HG02885 (cell line): ENCODE measurements at regions not wholly inside any gene's neighbourhood (a gene's known extent, or its start where the extent isn't known, plus 50 kb on each side); places are given as distances from the start of the nearest gene placed in this dataset.
"Not testable (repeated sequence)": the region's sequence is repeated elsewhere in the genome, so short reads cannot be mapped to it uniquely, and the experiment has no call there.

Experiments
- ATAC-seq: cut with Tn5 transposase; IDR thresholded peaks from one replicate; pipeline ENCODE4 v1.9.1; 2021; ENCODE audit warnings: mild to moderate bottlenecking; ENCODE audit not compliant: unreplicated experiment, poor library complexity

DNA sequence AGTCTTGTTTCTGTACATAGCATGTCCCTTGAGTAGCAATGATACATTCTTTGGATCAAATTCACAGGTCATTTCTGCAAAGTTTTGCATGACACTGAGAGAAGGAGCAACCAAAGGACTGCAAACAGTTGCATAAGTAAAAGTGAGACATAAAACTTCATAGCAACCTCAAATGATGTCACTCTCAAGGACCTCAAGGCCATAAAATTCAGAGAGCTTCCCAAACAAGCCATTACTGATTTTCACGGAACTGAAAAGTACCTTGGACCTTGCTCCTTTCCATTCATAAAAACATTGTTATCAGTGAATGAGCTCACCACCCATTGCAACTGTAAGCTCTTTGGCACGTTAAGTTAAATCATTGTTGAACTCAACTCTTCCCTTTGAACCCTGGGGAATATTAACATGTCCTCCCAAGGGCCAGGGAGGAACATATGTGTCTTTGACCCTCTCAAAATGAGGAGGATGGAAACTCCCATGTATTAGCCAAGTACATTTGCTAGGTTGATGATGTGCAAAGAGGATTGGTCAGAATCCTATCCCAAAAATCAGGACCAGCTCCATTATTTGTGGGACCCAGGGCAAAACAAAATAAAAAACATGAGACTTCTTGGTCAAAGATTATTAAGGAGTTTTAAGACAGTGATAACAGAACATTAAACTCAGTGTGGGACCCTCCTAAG, 275.0 kb upstream of the DYNLRB2 start:
- no peak for ATAC-seq

DNA sequence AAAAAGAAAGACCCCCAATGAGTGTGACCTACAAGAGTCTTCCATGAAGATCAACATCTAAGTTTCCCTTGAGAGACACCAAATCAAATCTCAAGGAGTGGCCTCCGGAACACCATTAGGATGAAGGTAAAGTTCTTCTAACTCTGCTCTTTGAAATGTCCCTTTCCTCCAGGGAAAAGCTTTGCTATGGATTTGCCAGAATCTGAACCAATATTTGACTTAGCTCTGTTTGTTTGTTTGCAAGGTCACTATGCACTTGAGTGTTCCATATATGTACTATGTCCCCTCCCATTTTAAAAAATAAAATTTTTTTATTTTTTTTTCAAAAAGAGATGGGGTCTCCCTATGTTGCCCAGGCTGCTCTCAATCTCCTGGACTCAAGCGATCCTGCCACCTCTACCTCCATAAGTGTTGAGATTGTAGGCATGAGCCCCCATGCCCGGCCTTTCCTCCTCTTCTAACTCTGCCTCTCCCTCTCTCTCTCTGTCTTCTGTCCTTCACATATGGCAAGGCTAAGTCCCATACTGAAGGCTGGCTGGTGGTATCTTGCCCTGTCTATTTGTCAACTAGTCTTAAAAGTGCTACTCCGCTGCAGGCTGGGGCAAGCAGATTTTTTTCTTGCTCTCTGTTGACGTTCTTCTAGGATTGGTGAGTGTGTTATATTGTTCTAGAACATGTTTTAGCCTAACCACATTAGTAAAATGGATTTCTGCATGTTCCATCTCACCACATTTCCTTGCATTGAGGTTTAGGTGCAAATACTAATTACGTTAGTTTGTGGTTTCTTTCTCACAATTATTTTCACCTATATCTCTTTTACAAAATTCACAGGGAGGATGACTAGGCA, 276.7 kb upstream of the DYNLRB2 start:
- no peak for ATAC-seq

DNA sequence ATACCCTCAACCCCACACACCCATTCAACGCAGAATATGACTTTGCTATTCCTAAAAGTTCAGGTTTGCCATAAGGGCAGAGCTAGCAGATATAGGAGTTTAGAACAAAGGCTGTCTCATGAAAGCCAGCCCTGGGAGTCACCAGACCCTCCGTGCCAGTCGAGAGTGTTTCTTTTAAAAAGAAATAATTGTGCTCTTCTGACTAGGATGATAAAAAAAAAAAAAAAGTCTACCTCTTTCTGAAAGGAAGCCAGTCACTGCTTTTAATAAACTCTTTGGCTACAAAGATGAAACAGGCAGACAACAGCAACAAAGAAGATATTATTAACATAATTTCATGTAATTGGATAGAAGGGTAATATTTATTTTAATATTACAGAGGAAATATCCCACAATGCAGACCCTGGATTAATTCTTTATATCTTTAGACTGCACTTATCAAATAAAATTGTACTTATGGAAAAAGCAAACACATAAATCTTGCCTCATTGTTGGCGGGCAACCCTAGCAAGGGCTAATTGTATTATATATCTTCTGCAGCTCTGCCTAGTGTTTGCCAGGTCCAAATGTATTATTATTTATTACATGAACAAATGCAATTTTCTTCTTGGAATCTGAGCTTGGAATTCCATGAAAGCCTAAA, 277.5 kb upstream of the DYNLRB2 start:
- no peak for ATAC-seq

DNA sequence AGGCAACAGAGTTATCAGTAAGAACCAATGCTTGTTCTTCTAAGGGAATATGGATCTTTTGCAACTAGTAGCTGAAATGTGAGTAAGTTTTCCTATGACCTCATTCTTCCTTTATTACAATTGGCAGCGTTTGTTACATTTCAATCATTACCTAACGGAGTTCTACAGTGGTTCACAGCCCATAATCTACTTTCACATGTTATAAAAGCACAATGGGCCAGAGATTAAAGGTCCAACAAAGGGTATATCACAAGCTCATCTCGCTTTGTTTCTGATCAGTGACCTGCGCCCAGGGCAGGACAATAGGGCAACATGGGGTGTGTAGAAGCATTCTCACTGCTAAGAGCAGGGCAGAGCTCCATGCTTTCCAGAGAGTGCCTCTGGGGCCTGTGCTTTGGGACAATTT, 279.9 kb upstream of the DYNLRB2 start:
- no peak for ATAC-seq

DNA sequence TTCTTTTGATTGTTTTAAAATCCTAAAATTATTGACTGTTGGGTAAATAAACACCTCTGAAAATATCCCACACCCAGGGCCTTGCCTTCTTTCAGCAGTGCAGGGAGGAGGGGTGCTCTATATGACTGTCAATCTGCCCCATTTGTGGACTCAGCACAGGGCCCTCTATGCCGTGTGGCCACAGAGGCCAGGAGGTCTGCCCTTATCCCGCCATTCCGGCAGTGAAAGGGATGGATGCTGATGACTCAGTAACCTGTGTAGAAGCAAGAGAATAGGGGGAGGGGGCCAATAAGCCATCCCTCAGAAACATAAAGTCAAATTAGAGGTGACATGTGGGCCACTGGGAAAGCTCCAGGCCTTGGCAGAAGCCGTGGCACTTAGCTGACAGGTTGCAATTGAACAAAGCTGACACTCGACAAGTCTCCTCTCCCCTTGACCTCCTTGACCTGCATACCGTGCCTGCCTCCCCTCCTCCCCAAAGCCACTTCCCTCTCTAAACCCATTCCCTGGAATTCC, 281.4 kb upstream of the DYNLRB2 start:
- ATAC-seq, result no peak

DNA sequence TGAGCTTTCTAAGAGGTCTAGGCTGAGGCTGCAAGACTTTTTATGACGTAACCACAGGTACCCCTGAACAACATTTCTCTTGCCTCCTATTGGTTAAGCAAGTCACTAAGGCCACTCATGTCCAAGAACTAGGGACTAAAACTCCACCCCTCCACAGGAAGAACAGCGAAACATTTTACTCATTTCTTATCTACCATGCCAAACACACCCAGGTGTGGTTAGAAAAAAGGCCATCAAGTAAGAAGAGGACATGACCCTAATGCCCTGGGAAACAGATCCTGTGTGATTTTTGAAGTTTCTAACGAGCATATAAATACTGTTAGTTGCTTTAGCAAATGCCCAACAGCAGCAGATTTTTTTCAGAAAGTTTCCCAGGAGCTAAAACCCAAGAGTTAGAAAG, 282.4 kb upstream of the DYNLRB2 start:
- ATAC-seq, result no peak

DNA sequence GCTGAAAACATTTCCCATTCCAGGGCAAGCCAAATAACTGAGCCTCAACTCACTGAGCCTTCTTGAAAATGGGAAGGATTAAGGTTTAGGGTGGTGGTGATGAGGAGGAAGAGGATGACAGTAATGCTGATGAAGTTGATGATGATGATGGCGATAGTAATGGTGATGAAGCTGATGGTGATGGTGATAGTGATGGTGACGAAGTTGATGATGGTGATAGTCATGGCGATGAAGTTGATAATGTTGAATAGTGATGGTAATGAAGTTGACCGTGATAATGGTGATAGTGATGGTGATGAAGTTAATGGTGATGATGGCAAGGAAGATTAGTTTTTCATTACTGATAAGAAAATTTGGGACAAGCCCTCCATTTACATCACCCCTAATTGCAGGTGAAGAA, 285.8 kb upstream of the DYNLRB2 start:
- no peak for ATAC-seq

DNA sequence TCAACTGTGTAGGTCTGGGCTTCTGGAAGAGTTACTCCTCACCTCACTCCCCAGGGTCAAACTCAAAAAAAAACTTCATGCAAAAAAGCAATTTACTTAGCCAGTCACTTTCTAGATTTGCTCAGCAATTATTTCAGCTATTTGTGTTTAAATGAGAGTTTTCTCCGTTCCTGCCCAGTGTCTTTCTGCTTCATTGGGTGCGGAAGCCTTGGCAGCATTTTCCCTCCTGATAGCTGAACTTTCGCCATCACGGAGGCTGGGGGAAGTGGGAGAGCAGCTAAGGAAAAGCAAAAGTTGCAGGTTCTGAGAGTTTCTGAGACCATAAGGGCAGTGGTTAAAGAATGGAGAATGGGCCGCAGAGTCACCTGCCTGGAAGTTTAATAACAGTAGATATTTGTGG, 287.1 kb upstream of the DYNLRB2 start:
- no peak for ATAC-seq

DNA sequence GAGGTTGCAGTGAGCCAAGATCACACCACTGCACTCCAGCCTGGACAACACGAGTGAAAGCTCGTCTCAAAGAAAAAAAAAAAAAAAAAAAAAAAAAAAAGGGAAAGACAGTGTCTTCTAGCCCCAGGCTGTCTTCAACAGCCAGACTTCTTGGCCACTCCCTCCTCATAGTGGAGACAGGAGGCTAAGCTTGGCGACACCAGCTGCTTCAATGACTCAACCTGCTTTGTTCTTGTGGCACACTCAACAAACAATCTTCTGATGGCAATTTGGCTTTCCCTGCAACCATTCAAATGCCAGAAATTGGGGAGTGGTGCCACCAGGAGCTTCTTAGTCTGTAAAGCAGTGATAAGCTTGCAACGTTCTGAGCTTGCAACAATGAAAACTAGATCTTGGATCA, 290.4 kb upstream of the DYNLRB2 start:
- ATAC-seq, result no peak

DNA sequence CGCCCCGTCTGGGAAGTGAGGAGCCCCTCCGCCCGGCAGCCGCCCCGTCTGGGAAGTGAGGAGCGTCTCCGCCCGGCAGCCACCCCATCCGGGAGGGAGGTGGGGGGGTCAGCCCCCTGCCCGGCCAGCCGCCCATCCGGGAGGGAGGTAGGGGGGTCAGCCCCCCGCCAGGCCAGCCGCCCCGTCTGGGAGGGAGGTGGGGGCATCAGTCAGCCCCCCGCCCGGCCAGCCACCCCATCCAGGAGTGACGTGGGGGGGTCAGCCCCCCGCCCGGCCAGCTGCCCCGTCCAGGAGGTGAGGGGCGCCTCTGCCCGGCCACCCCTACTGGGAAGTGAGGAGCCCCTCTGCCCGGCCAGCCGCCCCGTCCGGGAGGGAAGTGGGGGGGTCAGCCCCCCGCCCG, 297.5 kb upstream of the DYNLRB2 start:
- not testable (repeated sequence) for ATAC-seq

DNA sequence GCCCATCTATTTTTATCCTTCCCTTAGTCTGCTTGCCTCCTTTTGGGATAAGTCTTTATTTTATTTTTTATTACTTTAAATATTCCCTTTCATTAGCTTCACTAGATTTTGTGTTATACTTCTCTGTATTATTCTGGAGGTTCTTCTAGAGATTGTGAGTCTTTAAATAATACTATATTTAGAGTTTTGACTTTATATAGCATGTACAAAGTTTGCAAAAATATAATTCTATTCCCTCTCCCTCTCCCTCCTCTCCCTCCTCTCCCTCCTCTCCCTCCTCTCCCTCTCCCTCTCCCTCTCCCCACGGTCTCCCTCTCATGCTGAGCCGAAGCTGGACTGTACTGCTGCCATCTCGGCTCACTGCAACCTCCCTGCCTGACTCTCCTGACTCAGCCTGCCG, 298.5 kb upstream of the DYNLRB2 start:
- ATAC-seq, result not testable (repeated sequence)

DNA sequence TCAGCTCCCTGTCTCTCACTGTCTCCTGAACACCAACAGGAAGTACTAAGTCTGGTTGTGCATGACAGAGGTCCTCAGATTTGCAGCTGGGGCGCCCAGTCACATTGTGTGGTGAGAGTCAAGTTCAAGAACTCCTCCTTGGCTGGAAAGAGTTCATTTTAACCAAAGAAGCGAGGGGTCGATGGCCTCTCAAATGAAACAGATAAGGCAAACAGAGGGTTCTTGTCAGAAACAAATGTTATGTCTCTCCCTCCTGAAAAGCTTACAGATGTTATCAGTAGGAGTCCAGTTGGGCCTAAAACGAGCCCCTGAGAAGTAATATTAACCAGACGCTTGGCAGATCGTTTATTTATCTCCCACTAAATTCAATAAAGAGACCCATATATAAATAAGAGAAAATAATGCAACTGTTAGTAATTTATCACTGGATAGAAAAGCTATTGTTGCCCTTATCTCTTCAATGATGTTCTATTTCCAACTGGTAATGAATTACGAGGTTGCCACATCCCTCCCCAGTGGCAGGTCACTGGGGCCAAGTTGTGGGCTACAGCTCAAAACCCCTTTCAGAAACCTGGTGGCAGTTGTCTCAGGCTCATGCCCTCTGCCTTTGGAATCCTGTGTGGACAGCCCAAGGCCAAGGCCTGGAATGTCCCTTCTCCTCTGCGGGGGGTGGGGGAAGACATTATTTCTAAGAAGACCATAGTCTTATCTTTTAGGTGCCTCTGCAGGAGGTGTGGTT, 307.5 kb upstream of the DYNLRB2 start:
- ATAC-seq, result no peak

DNA sequence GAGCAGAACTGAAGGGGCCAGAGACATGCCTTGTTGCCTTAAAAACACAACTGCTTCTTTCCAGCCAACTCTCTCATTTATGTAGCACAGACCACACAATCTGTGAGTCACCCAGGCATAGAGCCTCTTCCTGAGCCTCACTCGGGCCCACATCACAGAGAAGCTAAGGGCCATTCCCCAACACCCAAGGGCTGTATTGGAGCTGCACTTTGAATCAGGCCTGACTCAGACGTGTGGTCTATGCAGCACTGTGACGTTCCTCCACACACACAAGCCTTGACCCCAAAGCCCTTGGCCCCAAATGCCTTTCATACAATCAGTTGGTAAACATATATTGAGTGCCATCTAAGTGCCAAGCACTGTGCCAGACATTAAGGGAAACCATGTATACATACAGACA, 308.9 kb upstream of the DYNLRB2 start:
- ATAC-seq, result peak; percentile 90

DNA sequence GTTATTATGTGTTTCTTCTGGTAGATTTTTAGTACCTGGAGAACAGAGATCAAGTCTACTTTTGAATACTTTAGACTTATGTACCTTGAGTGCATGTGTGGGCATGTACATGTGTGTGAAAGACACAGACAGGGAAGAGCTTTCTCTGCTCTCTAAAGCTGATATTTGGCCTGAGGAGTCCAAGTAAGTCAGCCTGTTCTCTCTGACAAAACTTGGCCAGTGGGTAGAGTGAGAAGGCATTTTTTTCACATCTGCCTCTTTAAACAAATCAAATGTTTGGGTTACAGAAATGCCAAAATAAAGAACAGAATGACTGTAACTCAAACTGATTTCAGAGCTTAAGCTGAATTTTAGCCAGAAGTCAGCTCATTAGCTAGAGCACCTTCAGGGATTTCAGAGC, 309.7 kb upstream of the DYNLRB2 start:
- no peak for ATAC-seq

DNA sequence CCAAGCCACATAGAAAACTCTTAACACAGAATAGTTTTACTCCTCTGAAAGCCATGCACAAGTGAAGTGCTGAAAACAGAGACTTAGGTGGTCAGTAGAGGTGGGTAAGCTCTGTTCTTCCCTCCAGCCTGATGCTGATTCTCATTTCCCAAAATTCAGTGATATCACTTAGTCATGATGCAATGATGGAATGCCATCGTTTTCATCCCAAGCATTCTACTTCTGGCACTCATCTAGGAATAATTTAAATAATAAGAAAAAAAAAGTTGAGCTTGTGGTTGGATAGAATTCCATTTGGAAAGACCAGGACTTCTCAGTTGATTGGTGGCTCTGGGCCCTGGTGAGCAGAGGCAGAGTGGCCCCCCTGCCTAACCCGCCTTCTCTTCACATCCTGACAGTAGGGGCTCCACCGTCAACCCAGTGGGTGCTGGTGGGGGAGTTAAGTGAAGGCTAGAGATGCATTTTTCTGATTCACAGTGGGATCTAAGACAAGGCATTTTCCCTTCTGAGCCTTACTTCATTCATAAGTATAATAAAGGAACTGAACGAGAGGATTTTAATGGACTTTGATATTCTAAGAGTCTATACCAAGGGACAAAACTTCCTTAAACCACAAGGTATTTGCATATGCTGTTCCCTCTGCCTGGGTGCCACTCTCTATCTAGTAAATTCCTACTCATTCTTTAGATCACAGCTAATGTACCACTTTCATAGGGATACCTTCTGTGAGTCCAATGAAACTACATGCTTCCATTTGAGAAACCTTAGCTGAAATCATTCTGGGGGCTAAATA, 310.3 kb upstream of the DYNLRB2 start:
- ATAC-seq, result no peak

DNA sequence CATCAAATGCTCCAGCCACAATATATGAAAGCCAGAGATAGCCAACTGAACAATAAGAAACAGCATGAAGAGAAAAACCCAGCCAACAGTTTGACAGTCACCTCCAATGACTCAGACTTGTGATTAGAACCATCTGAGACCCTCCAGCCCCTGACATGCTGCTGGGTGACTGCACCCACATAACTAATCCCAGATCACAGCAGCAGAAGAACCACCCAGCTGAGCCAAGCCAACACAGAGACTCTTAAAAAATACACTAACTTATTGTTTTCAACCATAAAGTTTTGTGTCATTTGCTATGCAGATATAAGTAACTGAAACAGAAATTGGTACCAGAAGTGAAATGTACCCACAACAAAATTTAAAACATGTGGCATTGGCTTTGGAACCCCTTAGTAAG, 314.3 kb upstream of the DYNLRB2 start:
- ATAC-seq, result no peak

DNA sequence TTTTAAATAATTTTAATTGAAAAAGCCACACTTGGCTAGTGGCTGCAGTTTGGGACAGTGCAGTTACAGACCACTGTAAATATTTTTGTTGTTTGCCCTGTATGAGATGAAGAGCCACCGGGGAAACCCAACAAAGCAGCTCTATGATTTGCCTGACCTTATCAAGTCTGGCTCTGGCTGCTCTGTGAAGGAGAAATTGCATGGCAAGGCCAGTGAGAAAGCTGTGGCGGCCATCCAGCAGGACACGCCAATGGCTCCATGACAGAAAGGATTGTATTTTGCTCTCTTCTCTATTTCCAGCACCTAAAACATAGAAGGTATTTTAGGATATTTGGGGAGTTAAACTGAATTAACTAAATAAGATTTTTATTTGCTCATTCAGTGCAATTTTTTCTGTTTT, 330.0 kb upstream of the DYNLRB2 start:
- no peak for ATAC-seq

DNA sequence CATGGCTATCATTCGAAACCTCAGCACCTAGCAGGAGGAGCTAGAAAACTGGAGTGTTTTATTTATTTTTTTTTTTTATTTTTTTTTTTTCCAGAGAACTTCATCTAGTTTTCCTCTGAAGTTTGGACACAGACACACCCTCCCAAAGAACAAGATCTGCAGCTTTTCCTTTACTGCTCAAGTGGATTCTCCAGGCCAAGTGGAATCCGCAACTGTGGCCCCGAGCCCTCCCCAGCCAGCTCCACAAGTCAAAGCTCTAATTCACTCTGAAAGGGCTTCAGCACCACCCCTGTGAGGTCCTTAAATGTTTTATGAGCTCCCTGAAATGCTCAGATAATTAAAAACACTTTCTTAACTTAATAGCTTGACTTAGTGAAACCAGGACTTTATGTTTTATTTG, 332.1 kb upstream of the DYNLRB2 start:
- ATAC-seq, result no peak

DNA sequence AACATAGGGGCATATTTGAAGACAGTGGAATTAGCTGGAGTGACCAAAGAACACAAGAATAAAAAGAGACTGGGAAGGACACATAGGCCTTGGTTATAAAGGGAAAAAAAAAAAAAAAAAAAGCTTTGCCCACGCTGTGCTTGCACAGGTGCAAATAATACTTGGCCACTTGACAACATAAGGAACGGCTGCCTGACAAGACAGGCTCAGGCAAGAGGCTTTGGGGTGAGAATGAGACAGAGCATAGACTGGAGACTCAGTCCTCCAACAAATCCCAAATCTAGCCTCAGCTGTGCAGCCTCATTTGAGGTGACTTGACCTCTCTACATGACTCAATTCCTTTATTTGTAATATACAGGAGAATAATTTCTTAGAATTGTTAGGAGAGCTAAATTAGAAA, 332.8 kb upstream of the DYNLRB2 start:
- ATAC-seq, result no peak

DNA sequence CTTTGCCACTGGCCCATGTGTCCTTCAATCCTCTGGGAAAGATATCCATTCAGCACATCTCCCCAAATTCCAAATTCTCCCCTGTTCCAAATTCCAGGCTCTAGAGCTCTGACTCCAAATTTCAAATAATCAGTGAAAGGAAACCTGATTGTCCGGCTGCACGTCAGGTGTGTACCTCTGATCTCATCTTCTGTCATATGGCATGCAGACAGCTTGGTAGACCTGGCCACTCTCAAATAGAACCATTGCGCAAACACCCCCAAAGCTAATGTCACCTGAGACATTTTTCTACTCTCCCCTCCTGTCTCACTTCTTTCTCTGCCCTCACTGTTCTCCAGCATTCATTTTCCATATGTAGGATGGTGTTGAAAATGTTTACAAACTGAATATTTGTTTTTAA, 337.0 kb upstream of the DYNLRB2 start:
- no peak for ATAC-seq
